ENCODE measurements at regions not wholly inside any gene's neighbourhood (a gene's known extent, or its start where the extent isn't known, plus 50 kb on each side); places are given as distances from the start of the nearest gene placed in this dataset.
"Not testable (repeated sequence)": the region's sequence is repeated elsewhere in the genome, so short reads cannot be mapped to it uniquely, and the experiment has no call there.

DNA sequence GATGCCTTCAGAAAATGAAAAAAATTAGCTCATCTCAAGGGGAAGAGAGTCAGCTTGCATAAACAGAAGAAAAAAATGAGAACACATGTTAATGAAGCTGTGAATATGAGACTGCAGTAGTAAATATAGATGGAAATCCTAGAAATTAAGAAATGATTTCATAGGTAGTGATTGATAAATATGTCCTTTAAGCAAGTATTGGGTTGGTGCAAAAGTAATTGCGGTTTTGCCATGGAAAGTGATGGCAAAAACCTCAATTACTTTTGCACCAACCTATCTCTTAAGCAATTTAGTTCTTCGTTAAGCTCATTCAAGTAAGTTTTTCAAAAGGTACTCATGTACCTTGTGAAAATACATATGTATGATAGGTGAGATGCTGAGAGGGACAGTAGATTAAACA, 400.9 kb downstream of the SH2D1A start:
- no peak for TF ChIP-seq POLR2A (IDR thresholded peaks at IDR 0.05)
- TF ChIP-seq, protein P1, sequence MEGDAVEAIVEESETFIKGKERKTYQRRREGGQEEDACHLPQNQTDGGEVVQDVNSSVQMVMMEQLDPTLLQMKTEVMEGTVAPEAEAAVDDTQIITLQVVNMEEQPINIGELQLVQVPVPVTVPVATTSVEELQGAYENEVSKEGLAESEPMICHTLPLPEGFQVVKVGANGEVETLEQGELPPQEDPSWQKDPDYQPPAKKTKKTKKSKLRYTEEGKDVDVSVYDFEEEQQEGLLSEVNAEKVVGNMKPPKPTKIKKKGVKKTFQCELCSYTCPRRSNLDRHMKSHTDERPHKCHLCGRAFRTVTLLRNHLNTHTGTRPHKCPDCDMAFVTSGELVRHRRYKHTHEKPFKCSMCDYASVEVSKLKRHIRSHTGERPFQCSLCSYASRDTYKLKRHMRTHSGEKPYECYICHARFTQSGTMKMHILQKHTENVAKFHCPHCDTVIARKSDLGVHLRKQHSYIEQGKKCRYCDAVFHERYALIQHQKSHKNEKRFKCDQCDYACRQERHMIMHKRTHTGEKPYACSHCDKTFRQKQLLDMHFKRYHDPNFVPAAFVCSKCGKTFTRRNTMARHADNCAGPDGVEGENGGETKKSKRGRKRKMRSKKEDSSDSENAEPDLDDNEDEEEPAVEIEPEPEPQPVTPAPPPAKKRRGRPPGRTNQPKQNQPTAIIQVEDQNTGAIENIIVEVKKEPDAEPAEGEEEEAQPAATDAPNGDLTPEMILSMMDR (IDR thresholded peaks at IDR 0.05): no peak
- no peak overlapping the region for H3K27ac ChIP-seq
- no peak for ATAC-seq
- no peaks in the 10 kb centered on the region for H3K36me3 ChIP-seq
- DNase-seq: no peak
- H3K4me3 ChIP-seq: no peak overlapping the region
- intact Hi-C loops (cut with DNase I): no loop called here
- no peaks in the 10 kb centered on the region for H3K27me3 ChIP-seq
- H3K4me1 ChIP-seq: no peaks in the 10 kb centered on the region
- H3K9me3 ChIP-seq: no peaks in the 10 kb centered on the region
- WGBS (ENCODE audit: insufficient coverage, low coverage, low lambda C conversion rate, missing lambda C conversion rate): 33% methylated on average over 2 of the region's 2 CpGs

GRCh38 chrX:124764354-124764753, 418.0 kb downstream of the SH2D1A start:
- H3K4me1 ChIP-seq: no peaks in the 10 kb centered on the region
- H3K9me3 ChIP-seq: no peaks in the 10 kb centered on the region
- H3K27me3 ChIP-seq: no peaks in the 10 kb centered on the region
- DNase-seq: no peak
- no peaks in the 10 kb centered on the region for H3K36me3 ChIP-seq
- H3K4me3 ChIP-seq: no peak overlapping the region
- ATAC-seq: no peak
- 26% methylated on average over 1 of the region's 1 CpG for WGBS (ENCODE audit: insufficient coverage, low coverage, low lambda C conversion rate, missing lambda C conversion rate)
- no peak overlapping the region for H3K27ac ChIP-seq
- intact Hi-C loops (cut with DNase I): no loop called here
- TF ChIP-seq, protein P1 (IDR thresholded peaks at IDR 0.05): no peak
- TF ChIP-seq POLR2A (IDR thresholded peaks at IDR 0.05): no peak

DNA sequence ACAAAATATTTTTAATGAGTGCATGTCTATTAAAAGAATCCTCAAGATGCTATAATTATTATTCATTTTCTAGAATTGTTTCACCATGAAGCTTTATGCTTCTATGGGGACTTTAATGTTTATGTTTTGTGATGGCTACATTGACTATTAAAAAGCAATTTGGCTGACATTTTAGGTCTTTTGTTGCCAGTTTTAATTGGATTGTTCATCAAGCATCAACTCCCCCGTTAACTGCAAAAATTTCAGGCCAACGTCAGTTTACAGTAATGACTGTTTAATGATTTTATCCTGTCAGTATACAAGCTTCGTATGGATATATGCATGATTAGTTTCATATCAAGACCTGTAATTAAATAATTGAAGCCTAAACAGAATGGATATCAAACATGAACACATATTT, 422.8 kb downstream of the SH2D1A start:
- no peak for DNase-seq
- intact Hi-C loops (cut with DNase I): no loop called here
- no peak for ATAC-seq
- H3K36me3 ChIP-seq: no peaks in the 10 kb centered on the region
- H3K4me3 ChIP-seq: no peak overlapping the region
- no peak overlapping the region for H3K27ac ChIP-seq
- 45% methylated on average over 3 of the region's 3 CpGs for WGBS (ENCODE audit: insufficient coverage, low coverage, low lambda C conversion rate, missing lambda C conversion rate)
- H3K9me3 ChIP-seq: no peaks in the 10 kb centered on the region
- H3K4me1 ChIP-seq: no peaks in the 10 kb centered on the region
- H3K27me3 ChIP-seq: no peaks in the 10 kb centered on the region
- no peak for TF ChIP-seq POLR2A (IDR thresholded peaks at IDR 0.05)
- TF ChIP-seq, protein P1 (IDR thresholded peaks at IDR 0.05): no peak

DNA sequence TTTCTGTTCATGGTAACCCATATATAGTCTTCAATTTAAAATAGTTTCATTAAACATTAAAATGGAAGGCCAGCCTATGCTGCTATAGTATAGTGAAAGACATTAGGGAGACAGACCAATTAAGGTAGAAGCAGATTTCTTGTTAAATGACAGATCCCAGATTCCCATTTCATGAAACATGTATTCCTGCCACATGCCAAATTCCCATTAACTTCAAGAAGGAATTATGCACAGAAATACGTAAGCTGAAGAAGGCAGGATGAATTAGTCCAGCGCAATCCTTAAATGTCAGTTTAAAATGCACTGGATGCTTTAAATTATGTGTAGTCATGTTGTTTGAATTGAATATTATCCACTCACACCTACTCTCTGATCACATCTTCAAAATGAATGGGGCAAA, 424.9 kb downstream of the SH2D1A start:
- WGBS (ENCODE audit: insufficient coverage, low coverage, low lambda C conversion rate, missing lambda C conversion rate): 79% methylated on average over 2 of the region's 2 CpGs
- DNase-seq (no peak), ATAC-seq (no peak)
- TF ChIP-seq, protein P1 (IDR thresholded peaks at IDR 0.05): no peak
- TF ChIP-seq POLR2A (IDR thresholded peaks at IDR 0.05): no peak
- H3K4me1 ChIP-seq: no peaks in the 10 kb centered on the region
- no peaks in the 10 kb centered on the region for H3K36me3 ChIP-seq
- no peak overlapping the region for H3K27ac ChIP-seq
- H3K27me3 ChIP-seq: no peaks in the 10 kb centered on the region
- intact Hi-C loops (cut with DNase I): no loop called here
- no peak overlapping the region for H3K4me3 ChIP-seq
- no peaks in the 10 kb centered on the region for H3K9me3 ChIP-seq

DNA sequence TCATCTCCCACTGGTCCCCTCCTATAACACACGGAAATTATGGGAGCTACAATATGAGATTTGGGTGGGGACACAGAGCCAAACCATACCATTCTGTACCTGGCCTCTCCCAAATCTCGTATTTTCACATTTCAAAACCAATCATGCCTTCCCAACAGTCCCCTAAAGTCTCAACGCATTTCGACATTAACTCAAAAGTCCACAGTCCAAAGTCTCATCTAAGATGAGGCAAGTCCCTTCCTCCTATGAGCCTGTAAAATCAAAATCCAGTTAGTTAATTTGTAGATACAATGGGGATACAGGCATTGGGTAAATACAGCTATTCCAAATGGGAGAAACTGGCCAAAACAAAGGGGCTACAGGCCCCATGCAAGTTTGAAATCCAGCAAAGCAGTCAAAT, 441.9 kb downstream of the SH2D1A start:
- whole genome bisulfite sequencing (ENCODE audit: insufficient coverage, low coverage, low lambda C conversion rate, missing lambda C conversion rate): 51% methylated on average over 4 of the region's 4 CpGs
- ATAC-seq; H3K4me3 ChIP-seq; H3K9me3 ChIP-seq; DNase-seq; H3K36me3 ChIP-seq; H3K27me3 ChIP-seq; H3K27ac ChIP-seq; H3K4me1 ChIP-seq; intact Hi-C loops (cut with DNase I): not testable (repeated sequence)

DNA sequence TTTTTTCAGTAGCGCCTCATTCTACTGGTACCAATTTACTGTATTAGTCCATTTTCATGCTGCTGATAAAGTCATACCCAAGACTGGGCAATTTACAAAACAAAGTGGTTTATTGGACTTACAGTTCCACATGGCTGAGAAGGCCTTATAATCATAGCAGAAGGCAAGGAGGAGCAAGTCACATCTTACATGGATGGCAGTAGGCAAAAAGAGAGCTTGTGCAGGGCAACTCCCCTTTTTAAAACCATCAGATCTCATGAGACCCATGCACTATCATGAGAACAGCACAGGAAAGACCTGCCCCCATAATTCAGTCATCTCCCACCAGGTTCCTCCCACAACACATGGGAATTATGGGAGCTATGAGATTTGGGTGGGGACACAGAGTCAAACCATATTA, 443.5 kb downstream of the SH2D1A start:
- DNase-seq; H3K36me3 ChIP-seq; H3K4me3 ChIP-seq; ATAC-seq; H3K9me3 ChIP-seq; H3K27me3 ChIP-seq; H3K27ac ChIP-seq; intact Hi-C loops (cut with DNase I); H3K4me1 ChIP-seq: not testable (repeated sequence)
- 77% methylated on average over 1 of the region's 1 CpG for WGBS (ENCODE audit: insufficient coverage, low coverage, low lambda C conversion rate, missing lambda C conversion rate)

All from right lobe of liver (tissue), 6 donors.